ENCODE measurements at regions not wholly inside any gene's neighbourhood (a gene's known extent, or its start where the extent isn't known, plus 50 kb on each side); places are given as distances from the start of the nearest gene placed in this dataset.

DNA sequence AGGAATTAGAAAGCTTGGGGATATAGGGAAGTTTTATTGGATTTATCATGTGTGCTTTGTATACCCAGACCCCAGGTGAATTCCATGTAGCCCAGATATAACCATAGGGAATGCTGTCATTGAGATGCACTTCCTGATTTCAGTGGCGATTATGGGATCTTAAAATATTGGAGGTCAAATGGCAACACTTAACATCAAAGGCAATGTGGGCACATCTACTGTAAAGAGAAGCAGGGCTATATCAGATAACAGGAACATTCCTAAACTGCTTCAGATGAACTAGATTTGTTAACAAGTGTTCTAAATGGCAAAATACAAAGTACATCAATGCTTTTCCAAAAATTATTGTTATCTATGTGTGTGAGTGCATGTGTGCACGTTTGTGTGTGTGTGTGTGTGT, 883.5 kb upstream of the EDIL3 start:
- Mint-ChIP-seq H3K9me3 (peaks cover 4% of the 10 kb centered on the region; the same call in 1 of the 2 replicates), H3K4me3 (no peak overlapping the region), H3K27me3 (ENCODE audit: low read depth) (no peaks in the 10 kb centered on the region), H3K36me3 (no peaks in the 10 kb centered on the region; the same call in 1 of the 2 replicates), H3K27ac (no peak overlapping the region), H3K4me1 (no peaks in the 10 kb centered on the region)
- DNase-seq (ENCODE audit: low spot score) (no peak), ATAC-seq (no peak)
- TF ChIP-seq, protein P1, sequence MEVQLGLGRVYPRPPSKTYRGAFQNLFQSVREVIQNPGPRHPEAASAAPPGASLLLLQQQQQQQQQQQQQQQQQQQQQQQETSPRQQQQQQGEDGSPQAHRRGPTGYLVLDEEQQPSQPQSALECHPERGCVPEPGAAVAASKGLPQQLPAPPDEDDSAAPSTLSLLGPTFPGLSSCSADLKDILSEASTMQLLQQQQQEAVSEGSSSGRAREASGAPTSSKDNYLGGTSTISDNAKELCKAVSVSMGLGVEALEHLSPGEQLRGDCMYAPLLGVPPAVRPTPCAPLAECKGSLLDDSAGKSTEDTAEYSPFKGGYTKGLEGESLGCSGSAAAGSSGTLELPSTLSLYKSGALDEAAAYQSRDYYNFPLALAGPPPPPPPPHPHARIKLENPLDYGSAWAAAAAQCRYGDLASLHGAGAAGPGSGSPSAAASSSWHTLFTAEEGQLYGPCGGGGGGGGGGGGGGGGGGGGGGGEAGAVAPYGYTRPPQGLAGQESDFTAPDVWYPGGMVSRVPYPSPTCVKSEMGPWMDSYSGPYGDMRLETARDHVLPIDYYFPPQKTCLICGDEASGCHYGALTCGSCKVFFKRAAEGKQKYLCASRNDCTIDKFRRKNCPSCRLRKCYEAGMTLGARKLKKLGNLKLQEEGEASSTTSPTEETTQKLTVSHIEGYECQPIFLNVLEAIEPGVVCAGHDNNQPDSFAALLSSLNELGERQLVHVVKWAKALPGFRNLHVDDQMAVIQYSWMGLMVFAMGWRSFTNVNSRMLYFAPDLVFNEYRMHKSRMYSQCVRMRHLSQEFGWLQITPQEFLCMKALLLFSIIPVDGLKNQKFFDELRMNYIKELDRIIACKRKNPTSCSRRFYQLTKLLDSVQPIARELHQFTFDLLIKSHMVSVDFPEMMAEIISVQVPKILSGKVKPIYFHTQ (CRISPR knock-in tag; IDR thresholded peaks at IDR 0.05) = no peak
- no peak for TF ChIP-seq GTF2I (CRISPR knock-in tag; conservative IDR thresholded peaks at IDR 0.05)
- no peak for TF ChIP-seq KAT7 (CRISPR knock-in tag; IDR thresholded peaks at IDR 0.05; ENCODE audit: borderline replicate concordance)
- no peak for TF ChIP-seq HMGA2 (CRISPR knock-in tag; IDR thresholded peaks at IDR 0.05)
- no peak for TF ChIP-seq AFF4 (CRISPR knock-in tag; IDR thresholded peaks at IDR 0.05; ENCODE audit: borderline replicate concordance)
- TF ChIP-seq ZBTB21 (CRISPR knock-in tag; IDR thresholded peaks at IDR 0.05; ENCODE audit: borderline replicate concordance) = no peak
- TF ChIP-seq ZNF263 (CRISPR knock-in tag; IDR thresholded peaks at IDR 0.05; ENCODE audit: low read depth) = no peak
- TF ChIP-seq RELA (CRISPR knock-in tag; IDR thresholded peaks at IDR 0.05; ENCODE audit: borderline replicate concordance) = no peak
- TF ChIP-seq ZNF219 (CRISPR knock-in tag; IDR thresholded peaks at IDR 0.05; ENCODE audit: borderline replicate concordance) = no peak
- no peak for TF ChIP-seq ZBTB43 (CRISPR knock-in tag; IDR thresholded peaks at IDR 0.05)
- TF ChIP-seq, protein P2, sequence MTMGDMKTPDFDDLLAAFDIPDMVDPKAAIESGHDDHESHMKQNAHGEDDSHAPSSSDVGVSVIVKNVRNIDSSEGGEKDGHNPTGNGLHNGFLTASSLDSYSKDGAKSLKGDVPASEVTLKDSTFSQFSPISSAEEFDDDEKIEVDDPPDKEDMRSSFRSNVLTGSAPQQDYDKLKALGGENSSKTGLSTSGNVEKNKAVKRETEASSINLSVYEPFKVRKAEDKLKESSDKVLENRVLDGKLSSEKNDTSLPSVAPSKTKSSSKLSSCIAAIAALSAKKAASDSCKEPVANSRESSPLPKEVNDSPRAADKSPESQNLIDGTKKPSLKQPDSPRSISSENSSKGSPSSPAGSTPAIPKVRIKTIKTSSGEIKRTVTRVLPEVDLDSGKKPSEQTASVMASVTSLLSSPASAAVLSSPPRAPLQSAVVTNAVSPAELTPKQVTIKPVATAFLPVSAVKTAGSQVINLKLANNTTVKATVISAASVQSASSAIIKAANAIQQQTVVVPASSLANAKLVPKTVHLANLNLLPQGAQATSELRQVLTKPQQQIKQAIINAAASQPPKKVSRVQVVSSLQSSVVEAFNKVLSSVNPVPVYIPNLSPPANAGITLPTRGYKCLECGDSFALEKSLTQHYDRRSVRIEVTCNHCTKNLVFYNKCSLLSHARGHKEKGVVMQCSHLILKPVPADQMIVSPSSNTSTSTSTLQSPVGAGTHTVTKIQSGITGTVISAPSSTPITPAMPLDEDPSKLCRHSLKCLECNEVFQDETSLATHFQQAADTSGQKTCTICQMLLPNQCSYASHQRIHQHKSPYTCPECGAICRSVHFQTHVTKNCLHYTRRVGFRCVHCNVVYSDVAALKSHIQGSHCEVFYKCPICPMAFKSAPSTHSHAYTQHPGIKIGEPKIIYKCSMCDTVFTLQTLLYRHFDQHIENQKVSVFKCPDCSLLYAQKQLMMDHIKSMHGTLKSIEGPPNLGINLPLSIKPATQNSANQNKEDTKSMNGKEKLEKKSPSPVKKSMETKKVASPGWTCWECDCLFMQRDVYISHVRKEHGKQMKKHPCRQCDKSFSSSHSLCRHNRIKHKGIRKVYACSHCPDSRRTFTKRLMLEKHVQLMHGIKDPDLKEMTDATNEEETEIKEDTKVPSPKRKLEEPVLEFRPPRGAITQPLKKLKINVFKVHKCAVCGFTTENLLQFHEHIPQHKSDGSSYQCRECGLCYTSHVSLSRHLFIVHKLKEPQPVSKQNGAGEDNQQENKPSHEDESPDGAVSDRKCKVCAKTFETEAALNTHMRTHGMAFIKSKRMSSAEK (CRISPR knock-in tag; IDR thresholded peaks at IDR 0.05; ENCODE audit: borderline replicate concordance) = no peak
- no peak for TF ChIP-seq FOXP4 (CRISPR knock-in tag; IDR thresholded peaks at IDR 0.05)
- CTCF ChIA-PET = no interaction called here
- POLR2A ChIA-PET = no interaction called here
